ENCODE measurements at regions not wholly inside any gene's neighbourhood (a gene's known extent, or its start where the extent isn't known, plus 50 kb on each side); places are given as distances from the start of the nearest gene placed in this dataset.

DNA sequence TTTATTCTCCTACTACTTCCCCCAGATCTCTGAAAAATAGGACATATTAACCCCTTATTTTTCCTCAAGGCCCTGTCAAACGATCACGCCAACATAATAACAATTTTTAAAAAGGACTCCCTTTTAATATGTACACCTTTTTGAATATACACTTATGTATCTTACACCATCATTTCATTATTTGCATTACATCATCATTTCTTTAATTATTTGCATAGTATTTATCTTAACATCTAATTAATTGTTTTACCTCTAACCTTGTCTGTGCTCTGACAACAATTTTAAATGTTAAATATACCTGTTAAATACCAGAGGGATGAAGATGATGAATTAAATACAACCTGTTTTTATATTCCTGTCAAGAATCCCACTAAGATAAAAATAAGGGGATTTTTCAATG, 432.2 kb downstream of the PTPRC start:
- H3K9me3 Mint-ChIP-seq (ENCODE audit: unreplicated experiment) = no peaks in the 10 kb centered on the region
- no peak for DNase-seq
- POLR2A ChIA-PET = no interaction called here
- Histone ChIP-seq H3K4me3 (ENCODE audit: low read depth, low read length) (no peak overlapping the region), H3K9me3 (no peaks in the 10 kb centered on the region), H3K4me1 (no peaks in the 10 kb centered on the region), H3K36me3 (ENCODE audit: control insufficient read depth, insufficient read depth, low read length) (no peaks in the 10 kb centered on the region), H3K27me3 (replicated peaks; ENCODE audit: control insufficient read depth, insufficient read depth, low read length) (no peaks in the 10 kb centered on the region)
- no peaks in the 10 kb centered on the region for H3K4me1 Mint-ChIP-seq (ENCODE audit: low read depth, unreplicated experiment)
- no peak overlapping the region for H3K4me3 Mint-ChIP-seq (ENCODE audit: unreplicated experiment)
- CTCF ChIA-PET = no interaction called here
- H3K27me3 Mint-ChIP-seq (ENCODE audit: insufficient read depth, unreplicated experiment) = peaks cover 4% of the 10 kb centered on the region
- intact Hi-C loops (cut with micrococcal nuclease; ENCODE audit: unreplicated experiment) = no loop called here
- H3K27ac Mint-ChIP-seq (ENCODE audit: unreplicated experiment) = no peak overlapping the region
- no peaks in the 10 kb centered on the region for H3K36me3 Mint-ChIP-seq (ENCODE audit: insufficient read depth, unreplicated experiment)
- TF ChIP-seq, protein P1, sequence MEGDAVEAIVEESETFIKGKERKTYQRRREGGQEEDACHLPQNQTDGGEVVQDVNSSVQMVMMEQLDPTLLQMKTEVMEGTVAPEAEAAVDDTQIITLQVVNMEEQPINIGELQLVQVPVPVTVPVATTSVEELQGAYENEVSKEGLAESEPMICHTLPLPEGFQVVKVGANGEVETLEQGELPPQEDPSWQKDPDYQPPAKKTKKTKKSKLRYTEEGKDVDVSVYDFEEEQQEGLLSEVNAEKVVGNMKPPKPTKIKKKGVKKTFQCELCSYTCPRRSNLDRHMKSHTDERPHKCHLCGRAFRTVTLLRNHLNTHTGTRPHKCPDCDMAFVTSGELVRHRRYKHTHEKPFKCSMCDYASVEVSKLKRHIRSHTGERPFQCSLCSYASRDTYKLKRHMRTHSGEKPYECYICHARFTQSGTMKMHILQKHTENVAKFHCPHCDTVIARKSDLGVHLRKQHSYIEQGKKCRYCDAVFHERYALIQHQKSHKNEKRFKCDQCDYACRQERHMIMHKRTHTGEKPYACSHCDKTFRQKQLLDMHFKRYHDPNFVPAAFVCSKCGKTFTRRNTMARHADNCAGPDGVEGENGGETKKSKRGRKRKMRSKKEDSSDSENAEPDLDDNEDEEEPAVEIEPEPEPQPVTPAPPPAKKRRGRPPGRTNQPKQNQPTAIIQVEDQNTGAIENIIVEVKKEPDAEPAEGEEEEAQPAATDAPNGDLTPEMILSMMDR (IDR thresholded peaks at IDR 0.05; ENCODE audit: insufficient read depth in 1 of 2, low read depth in 1 of 2, low read length in 1 of 2, severe bottlenecking in 1 of 2, unreplicated experiment in 1 of 2) = no peak
- no TSS peak for BruUV-seq (replicated peaks)

DNA sequence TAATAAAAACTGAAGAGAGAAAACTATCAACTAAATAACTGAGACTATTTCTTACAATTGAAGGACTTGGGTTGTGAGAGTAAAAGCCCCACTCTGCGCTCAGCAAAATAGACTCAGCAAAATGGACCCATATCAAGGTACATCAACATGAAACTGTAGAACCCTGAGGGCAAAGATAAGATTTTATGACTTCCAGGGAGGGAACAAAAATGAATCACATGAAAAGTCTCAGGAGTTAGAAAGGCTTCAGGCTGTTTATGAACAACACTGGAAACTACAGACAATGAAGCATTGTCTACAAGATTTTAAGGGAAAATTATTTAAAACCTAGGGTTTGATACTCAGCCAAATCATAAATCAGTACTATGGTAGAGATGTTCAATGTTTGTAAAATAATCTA, 434.3 kb downstream of the PTPRC start:
- TF ChIP-seq, protein P1 (IDR thresholded peaks at IDR 0.05; ENCODE audit: insufficient read depth in 1 of 2, low read depth in 1 of 2, low read length in 1 of 2, severe bottlenecking in 1 of 2, unreplicated experiment in 1 of 2) = no peak
- Histone ChIP-seq H3K9me3 (no peaks in the 10 kb centered on the region), H3K27me3 (replicated peaks; ENCODE audit: control insufficient read depth, insufficient read depth, low read length) (no peaks in the 10 kb centered on the region), H3K4me3 (ENCODE audit: low read depth, low read length) (no peak overlapping the region), H3K36me3 (ENCODE audit: control insufficient read depth, insufficient read depth, low read length) (no peaks in the 10 kb centered on the region), H3K4me1 (no peaks in the 10 kb centered on the region)
- BruUV-seq (replicated peaks) = no TSS peak
- CTCF ChIA-PET = no interaction called here
- Mint-ChIP-seq H3K27me3 (ENCODE audit: insufficient read depth, unreplicated experiment) (peaks cover 4% of the 10 kb centered on the region), H3K4me3 (ENCODE audit: unreplicated experiment) (no peak overlapping the region), H3K9me3 (ENCODE audit: unreplicated experiment) (no peaks in the 10 kb centered on the region), H3K27ac (ENCODE audit: unreplicated experiment) (no peak overlapping the region), H3K36me3 (ENCODE audit: insufficient read depth, unreplicated experiment) (no peaks in the 10 kb centered on the region), H3K4me1 (ENCODE audit: low read depth, unreplicated experiment) (no peaks in the 10 kb centered on the region)
- DNase-seq = no peak
- intact Hi-C loops (cut with micrococcal nuclease; ENCODE audit: unreplicated experiment) = no loop called here
- POLR2A ChIA-PET = no interaction called here

DNA sequence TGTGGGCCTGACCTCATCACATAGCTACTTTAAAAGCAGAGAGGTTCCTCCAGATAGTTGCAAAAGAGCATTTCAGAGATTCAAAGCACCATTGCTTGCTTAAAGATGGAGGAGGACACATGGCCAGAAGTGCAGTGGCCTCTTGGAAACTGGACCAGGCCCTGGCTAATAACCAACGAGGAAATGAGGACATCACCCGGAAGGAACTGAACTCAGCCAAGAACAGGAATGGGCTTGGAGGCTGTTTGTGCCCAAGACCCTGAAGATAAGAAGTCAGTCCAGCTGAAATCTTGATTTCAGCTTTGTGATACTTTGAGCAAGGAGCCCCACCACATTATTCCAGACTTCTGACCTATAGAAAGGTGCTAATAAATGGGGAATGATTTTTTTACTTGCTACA, 437.0 kb downstream of the PTPRC start:
- Histone ChIP-seq H3K4me3 (ENCODE audit: low read depth, low read length) (no peak overlapping the region), H3K9me3 (no peaks in the 10 kb centered on the region), H3K36me3 (ENCODE audit: control insufficient read depth, insufficient read depth, low read length) (no peaks in the 10 kb centered on the region), H3K27me3 (replicated peaks; ENCODE audit: control insufficient read depth, insufficient read depth, low read length) (no peaks in the 10 kb centered on the region), H3K4me1 (no peaks in the 10 kb centered on the region)
- no peaks in the 10 kb centered on the region for H3K4me1 Mint-ChIP-seq (ENCODE audit: low read depth, unreplicated experiment)
- no peak overlapping the region for H3K4me3 Mint-ChIP-seq (ENCODE audit: unreplicated experiment)
- ChIA-PET POLR2A (no interaction called here), CTCF (no interaction called here)
- DNase-seq = no peak
- intact Hi-C loops (cut with micrococcal nuclease; ENCODE audit: unreplicated experiment) = no loop called here
- TF ChIP-seq, protein P1 (IDR thresholded peaks at IDR 0.05; ENCODE audit: insufficient read depth in 1 of 2, low read depth in 1 of 2, low read length in 1 of 2, severe bottlenecking in 1 of 2, unreplicated experiment in 1 of 2) = no peak
- H3K27ac Mint-ChIP-seq (ENCODE audit: unreplicated experiment) = no peak overlapping the region
- no peaks in the 10 kb centered on the region for H3K36me3 Mint-ChIP-seq (ENCODE audit: insufficient read depth, unreplicated experiment)
- peaks cover 8% of the 10 kb centered on the region for H3K27me3 Mint-ChIP-seq (ENCODE audit: insufficient read depth, unreplicated experiment)
- BruUV-seq (replicated peaks) = no TSS peak
- H3K9me3 Mint-ChIP-seq (ENCODE audit: unreplicated experiment) = no peaks in the 10 kb centered on the region

Data from Caco-2 (cell line).